Kidney epithelial cell (primary cell): ENCODE measurements at regions not wholly inside any gene's neighbourhood (a gene's known extent, or its start where the extent isn't known, plus 50 kb on each side); places are given as distances from the start of the nearest gene placed in this dataset.

ENCODE experiments used
- DNase-seq: peaks from one replicate; pipeline ENCODE4 v3.0.0-alpha.2; 2010; ENCODE audit warnings: low read depth
- H3K27me3 ChIP-seq: 2 replicates; pipeline ENCODE4 v1.6.0; 2011; ENCODE audit warnings: low read length; ENCODE audit not compliant: control insufficient read depth, insufficient read depth
- H3K36me3 ChIP-seq: 2 replicates; pipeline ENCODE4 v1.5.1; 2011; ENCODE audit warnings: low read length; ENCODE audit not compliant: control insufficient read depth, insufficient read depth
- H3K4me3 ChIP-seq: 2 replicates; pipeline ENCODE4 v1.5.1; 2011; ENCODE audit warnings: low read depth, mild to moderate bottlenecking, control low read depth, low read length
- CTCF ChIP-seq: IDR thresholded peaks from 2 replicates; pipeline ENCODE4 v1.5.1; 2011; ENCODE audit warnings: mild to moderate bottlenecking, moderate library complexity, low read length, control low read depth, inconsistent platforms; ENCODE audit not compliant: insufficient read depth, poor library complexity, severe bottlenecking

DNA sequence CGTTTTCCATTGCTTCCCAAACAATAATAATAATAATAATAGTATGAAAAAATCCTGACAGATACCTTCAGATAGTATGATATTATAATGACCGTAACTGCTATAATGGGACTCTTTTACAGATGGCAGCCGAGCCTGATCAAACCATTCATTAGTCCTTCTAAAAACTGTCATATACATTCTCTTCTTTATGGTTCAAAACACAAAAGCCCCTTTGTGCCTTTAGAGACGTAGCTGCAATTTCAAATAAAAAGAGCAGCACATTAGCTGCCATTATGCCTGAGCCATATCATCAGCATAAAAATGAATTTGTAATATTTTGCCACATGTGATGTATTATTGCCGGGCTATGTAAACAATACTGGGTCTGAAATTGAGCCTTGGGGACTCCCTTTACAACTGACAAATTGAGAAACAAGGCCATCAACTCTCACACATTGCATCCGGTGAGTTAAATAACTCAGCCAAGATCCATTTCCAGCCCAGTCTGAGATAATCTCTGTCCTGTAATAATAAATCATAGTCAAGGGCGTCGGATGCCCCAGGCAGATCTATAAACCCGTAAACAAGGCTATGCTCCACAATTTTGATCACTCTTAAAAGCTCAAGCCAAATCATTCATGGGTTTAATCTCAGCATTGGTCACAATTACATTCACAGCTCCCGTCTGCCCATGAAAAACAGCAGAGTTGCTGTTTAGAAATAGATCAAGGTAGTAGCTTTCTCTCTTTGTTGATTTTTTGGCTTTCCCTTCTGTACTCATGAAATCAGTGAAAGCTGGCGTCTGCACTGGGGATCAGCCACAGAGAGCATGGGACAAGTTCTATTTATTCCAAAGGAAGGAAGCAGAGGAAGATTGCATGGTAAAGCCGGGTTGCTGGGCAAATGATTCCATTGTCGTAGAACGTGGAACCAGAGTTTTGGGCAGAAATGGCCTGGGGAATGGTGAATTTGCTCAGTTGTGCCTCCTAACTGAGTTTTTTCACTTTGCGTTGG lies 150.1 kb upstream of the BMPER start:
- Histone ChIP-seq H3K36me3 (no peaks in the 10 kb centered on the region), H3K27me3 (peaks cover 2% of the 10 kb centered on the region), H3K4me3 (no peak overlapping the region)
- no peak for DNase-seq
- no peak for TF ChIP-seq CTCF

- peaks cover 2% of the 10 kb centered on the region for H3K27me3 ChIP-seq
- H3K4me3 ChIP-seq: no peak overlapping the region
- no peaks in the 10 kb centered on the region for H3K36me3 ChIP-seq
- no peak for DNase-seq
- TF ChIP-seq CTCF: no peak
Observed at GRCh38 chr7:33757050-33757449, 148.3 kb upstream of the BMPER start.

- Histone ChIP-seq H3K27me3 (peaks cover 2% of the 10 kb centered on the region), H3K4me3 (no peak overlapping the region), H3K36me3 (no peaks in the 10 kb centered on the region)
- DNase-seq: no peak
- TF ChIP-seq CTCF: peak; percentile 39
Observed at GRCh38 chr7:33757563-33758165, 147.7 kb upstream of the BMPER start.

- H3K4me3 ChIP-seq: no peak overlapping the region
- TF ChIP-seq CTCF: no peak
- H3K27me3 ChIP-seq: peaks cover 2% of the 10 kb centered on the region
- DNase-seq: no peak
- H3K36me3 ChIP-seq: no peaks in the 10 kb centered on the region
Observed at GRCh38 chr7:33760146-33760545, 145.2 kb upstream of the BMPER start.

GRCh38 chr7:33760834-33761233 lies 144.5 kb upstream of the BMPER start:
- H3K4me3 ChIP-seq: no peak overlapping the region
- H3K27me3 ChIP-seq: peaks cover under 1% of the 10 kb centered on the region
- H3K36me3 ChIP-seq: no peaks in the 10 kb centered on the region
- no peak for DNase-seq
- no peak for TF ChIP-seq CTCF
